Fibroblast of lung (primary cell): ENCODE measurements at regions not wholly inside any gene's neighbourhood (a gene's known extent, or its start where the extent isn't known, plus 50 kb on each side); places are given as distances from the start of the nearest gene placed in this dataset.

Experiments
- EZH2 ChIP-seq: IDR thresholded peaks from 2 replicates; pipeline ENCODE4 v1.5.1; 2012; ENCODE audit warnings: low read length, control low read depth, mild to moderate bottlenecking; ENCODE audit errors: missing control alignments
- TF ChIP-seq, protein P1 (sequence below), 2 donors: IDR thresholded peaks in 1 of 2; conservative IDR thresholded peaks in 1 of 2; 1 replicate in 1 of 2; 2 replicates in 1 of 2; pipeline ENCODE4 v1.5.1; 2011 to 2012; ENCODE audit warnings: low read length in 2 of 2, control low read depth in 1 of 2, inconsistent platforms in 1 of 2, low read depth in 1 of 2, mild to moderate bottlenecking in 1 of 2

DNA sequence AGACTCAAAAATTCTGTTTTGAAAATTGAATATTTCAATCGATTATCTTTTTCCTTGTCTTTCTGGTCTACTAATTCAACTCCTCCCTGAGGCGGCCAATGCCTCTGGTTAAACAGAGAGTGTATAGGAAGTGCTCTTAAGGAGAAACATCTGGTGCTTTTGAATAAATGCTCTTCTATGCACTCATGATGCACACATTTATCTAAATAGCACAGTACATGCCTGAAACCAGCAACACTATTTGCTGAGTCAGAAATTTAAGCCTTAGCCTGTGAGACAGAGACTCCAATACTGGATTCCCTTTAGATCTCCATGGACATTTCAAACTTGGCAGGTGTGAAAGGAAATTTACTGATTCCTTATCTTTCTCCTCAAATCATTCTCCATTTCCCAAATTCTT is 118.6 kb downstream of the SLIT2 start:
- TF ChIP-seq EZH2 = no peak
- TF ChIP-seq, protein P1, sequence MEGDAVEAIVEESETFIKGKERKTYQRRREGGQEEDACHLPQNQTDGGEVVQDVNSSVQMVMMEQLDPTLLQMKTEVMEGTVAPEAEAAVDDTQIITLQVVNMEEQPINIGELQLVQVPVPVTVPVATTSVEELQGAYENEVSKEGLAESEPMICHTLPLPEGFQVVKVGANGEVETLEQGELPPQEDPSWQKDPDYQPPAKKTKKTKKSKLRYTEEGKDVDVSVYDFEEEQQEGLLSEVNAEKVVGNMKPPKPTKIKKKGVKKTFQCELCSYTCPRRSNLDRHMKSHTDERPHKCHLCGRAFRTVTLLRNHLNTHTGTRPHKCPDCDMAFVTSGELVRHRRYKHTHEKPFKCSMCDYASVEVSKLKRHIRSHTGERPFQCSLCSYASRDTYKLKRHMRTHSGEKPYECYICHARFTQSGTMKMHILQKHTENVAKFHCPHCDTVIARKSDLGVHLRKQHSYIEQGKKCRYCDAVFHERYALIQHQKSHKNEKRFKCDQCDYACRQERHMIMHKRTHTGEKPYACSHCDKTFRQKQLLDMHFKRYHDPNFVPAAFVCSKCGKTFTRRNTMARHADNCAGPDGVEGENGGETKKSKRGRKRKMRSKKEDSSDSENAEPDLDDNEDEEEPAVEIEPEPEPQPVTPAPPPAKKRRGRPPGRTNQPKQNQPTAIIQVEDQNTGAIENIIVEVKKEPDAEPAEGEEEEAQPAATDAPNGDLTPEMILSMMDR (conservative IDR thresholded peaks at IDR 0.05 in 1 of 2, IDR thresholded peaks at IDR 0.05 in 1 of 2; ENCODE audit: low read depth in 1 of 2, low read length in 2 of 2) = no peak
